ENCODE measurements at regions not wholly inside any gene's neighbourhood (a gene's known extent, or its start where the extent isn't known, plus 50 kb on each side); places are given as distances from the start of the nearest gene placed in this dataset.

DNA sequence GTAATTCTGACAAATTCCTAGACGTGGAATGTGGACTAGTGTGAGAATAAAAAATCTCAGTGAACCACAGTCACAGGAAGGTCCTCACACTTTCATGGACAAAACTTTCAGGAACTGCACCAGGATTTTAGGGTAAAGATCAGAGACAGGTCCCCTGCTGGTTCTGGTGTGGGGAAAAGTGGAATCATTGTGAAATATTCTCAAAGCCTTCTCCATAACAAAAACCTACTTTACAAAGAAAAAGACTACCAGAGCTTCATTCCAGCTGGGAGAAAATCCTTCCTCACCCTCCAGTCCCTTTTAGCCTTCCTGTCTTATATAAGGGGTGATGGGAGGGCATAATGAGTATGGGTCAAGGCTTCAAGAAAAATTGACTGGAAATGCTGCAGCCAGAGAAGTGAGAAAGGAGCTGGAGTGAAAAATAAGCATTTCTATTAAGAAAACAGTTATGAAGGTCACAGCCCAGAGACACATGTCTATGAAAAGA is 325.8 kb downstream of the ARAP2 start:
- DNase-seq (ENCODE audit: low read depth) = no peak

DNA sequence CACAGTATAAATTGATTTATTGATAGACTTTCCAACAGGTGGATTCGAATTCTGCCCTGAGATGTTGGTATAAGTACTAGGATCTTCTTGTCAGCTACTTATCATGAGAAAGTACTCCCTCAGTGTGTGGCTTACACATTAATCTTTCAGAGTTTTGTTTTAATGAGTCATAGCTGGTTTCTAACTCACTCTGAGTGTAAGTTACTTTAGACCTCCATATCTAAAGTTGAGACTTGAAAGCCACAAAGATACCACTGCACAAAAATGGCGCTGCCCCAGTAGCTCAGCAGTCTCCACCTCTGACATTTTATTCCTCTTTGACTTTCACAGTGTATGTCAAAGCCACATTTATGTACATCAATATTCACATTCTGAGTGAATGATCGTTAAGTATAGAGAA is 318.5 kb downstream of the ARAP2 start:
- DNase-seq (ENCODE audit: low read depth) = no peak

DNA sequence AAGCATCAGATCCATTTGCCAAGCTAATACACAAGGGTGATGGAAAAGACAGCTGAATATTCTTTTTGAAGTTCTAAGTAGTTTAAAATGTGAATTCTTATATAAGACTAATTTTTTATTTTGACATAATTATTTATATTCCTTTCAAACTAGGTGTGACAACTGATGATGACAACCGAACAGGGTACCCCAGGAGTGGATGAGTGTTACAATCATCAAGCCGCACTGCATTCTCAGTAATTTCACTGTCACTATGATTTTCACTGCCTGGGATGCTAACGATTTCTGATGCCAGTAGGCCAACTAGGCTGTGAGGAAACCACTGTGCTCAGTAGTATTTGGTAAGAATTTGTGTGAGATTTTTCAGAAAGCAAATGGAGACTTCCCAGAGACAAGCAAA is 317.5 kb downstream of the ARAP2 start:
- no peak for DNase-seq (ENCODE audit: low read depth)

DNA sequence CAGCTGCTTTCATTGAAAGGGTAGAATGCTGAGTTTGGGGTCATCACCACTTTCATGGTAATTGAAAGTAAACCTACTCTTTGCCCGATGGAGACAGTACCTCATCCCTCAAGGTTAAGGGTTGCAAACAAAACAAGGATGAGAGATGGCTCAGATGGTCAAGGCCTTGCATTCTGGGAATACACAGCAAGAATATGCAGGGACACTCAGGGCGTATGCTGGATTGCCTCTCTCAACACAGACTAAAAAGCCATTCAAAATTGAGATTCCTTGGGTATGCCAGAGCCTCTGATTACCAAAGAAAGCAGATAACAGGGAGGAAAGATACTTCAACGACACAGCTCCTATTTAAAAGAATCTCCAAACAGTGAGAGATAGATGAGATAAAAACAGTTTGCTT is 310.4 kb downstream of the ARAP2 start:
- no peak for DNase-seq (ENCODE audit: low read depth)

DNA sequence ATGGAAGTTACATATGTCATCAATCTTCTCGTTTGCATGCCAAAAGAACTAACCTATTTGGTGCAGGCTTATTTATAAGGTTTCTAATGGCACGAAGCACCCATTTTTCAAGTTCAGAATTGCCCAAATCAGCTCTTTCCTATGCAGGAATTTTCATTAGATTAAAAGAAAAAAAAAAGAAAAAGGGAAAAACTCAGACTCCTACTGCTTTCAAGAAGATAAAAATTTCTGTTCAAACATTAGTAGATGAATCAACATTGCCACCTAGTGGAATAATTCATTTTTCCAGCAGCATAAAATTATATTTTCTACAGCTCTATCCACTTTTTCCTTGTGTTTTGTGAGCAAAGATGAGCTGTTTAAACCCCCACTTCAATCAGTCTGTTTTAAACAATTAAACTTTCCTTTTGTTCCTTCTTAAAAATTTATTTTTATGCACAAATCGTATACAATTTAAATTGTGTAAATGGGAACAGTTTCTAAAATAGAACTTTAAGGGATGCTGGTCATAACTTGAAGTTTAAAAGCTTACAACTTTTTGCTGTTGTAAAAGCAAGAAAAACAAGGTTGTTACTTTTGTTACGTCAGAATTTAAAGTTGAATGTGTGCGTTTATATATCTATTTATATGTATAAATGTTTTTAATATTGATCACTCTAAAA is 309.9 kb downstream of the ARAP2 start:
- DNase-seq (ENCODE audit: low read depth) = peak; percentile 3

DNA sequence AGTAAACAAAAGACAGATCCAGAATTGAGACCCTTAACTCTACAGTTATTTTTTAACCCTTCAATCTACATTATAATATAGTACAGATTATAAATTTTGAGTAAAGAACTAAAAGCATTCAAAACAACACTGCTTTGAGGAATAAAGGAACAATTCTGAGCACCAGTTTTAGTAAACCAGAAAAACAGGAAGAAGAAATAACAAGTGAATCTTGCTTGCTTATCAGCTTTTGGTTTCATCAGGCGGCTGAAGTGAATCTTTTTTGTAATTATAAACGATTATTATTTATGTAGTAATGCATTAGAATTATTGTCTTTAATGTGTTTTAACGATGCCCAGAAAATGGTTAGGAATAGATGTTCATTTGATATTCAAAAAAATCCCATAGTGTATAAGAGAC is 305.4 kb downstream of the ARAP2 start:
- DNase-seq (ENCODE audit: low read depth) = no peak

DNA sequence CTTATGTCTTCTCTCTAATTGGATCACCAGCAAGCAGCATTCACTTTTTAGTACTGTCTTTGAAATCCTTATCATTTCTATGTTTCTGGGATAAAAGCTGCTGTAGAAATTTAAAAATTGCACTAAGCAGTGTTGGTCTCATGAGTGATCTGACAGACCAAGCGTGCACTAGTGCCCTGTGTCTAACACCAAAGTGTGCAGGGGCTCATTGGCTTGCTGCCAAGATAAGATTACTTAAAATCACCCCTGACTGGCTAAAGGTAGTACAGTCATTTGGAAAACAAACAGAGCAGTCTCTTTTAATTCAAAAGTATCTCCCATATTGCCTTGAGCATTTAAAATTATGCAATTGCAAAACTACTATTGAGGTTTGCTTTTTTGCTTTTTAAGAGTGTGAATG is 304.6 kb downstream of the ARAP2 start:
- no peak for DNase-seq (ENCODE audit: low read depth)

DNA sequence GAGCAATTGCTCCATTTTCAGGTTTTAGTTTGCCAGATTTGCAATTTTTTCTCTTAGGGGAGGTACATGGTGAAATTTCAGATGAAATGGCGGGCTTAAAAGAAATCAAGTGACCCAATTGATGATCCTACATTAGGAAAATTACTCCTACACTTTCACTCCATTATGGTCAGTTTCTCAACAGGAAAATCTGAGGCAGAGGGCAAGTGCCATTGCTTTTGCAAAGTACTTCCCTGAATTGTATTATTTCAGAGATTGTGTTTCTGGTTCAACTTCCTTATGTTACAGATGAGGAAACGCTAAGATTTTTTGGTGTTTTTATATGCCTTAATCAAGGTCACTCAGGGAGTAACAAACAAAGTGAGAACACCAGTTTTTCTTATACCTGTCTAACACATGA is 302.2 kb downstream of the ARAP2 start:
- DNase-seq (ENCODE audit: low read depth) = no peak

DNA sequence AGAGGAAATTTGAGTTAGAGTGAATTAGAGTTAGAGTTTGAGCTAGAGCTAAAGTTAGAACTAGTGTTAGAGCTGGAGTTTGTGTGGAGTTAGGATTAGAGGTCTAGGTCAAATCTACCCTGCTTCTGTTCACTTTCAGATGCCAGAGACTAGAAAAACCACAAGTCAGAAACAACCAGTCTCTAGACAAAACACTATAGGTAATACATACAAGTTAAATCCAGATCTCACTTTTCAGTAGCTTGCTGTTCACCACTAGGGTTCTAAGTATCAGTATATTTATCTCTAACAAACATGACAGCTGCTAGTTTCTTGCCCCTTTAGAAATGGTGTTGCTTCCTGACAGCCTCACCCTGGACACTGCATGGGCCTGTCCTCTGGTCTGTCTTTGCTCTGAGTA is 300.7 kb downstream of the ARAP2 start:
- no peak for DNase-seq (ENCODE audit: low read depth)

DNA sequence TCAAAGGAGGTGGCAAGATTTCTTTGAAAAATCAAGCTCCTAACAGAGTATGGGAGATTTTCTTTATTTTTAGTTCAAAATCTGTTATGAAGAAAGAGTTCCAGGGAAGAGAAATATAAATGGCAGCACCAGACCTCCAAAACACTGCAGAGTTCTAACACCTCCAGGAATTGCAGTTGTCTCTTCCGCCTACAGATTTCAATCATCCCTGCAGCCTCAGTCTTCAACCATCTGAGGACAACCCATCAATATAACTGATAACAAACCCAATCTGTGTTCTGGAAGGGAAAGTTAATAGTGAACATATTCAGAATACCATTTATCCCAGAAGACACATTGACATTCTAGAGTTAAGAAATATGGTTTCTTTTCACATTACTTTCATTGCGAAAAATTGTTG is 296.1 kb downstream of the ARAP2 start:
- no peak for DNase-seq (ENCODE audit: low read depth)

DNA sequence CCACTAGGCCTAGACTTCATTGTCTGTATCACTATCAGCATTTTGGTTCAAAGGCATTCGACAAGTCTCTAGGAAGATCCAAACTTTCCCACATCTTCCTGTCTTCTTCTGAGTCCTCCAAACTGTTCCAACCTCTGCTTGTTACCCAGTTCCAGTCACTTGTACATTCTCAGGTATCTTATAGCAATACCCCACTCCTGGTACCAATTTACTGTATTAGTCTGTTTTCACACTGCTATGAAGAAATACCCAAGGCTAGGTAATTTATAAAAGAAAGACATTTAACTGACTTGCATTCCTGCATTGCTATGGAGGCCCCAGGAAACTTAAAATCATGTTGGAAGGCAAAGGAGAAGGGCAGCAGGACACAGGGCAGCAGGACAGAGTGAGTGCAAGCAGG is 293.9 kb downstream of the ARAP2 start:
- DNase-seq (ENCODE audit: low read depth) = no peak

DNA sequence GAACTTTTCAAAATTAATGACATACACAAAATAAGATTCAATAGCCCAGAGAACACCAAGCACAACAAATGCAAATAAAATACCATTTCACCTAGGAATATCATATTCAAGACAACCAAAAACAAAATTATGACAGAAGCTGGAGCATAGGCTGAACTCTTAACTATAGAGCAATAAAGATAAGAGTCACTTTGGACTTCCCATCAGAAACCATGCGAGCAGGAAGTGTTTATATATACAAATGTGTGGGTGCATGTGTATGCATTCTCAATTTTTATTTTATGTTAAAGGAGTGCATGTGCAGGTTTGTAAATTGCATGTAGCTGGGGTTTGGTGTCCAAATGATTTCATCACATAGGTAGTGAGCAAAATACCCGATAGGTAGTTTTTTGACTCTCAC is 291.6 kb downstream of the ARAP2 start:
- no peak for DNase-seq (ENCODE audit: low read depth)

DNA sequence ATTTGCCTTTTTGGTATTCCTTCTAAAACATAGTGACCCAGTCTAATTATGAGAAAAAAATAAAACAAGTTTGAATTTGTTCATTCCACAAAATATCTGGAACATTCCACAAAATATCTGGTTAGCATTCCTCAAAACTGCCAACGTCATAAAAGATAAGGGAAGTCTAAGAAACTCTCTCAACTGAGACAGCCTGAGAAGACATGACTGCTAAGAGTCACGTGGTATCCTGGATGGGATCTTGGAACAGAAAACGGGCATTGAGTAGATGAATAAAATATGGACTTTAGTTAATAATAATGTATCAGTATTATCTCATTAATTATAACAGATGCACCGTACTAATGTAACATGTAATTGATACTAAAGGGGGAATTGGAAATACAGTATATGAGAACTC is 280.9 kb downstream of the ARAP2 start:
- no peak for DNase-seq (ENCODE audit: low read depth)

DNA sequence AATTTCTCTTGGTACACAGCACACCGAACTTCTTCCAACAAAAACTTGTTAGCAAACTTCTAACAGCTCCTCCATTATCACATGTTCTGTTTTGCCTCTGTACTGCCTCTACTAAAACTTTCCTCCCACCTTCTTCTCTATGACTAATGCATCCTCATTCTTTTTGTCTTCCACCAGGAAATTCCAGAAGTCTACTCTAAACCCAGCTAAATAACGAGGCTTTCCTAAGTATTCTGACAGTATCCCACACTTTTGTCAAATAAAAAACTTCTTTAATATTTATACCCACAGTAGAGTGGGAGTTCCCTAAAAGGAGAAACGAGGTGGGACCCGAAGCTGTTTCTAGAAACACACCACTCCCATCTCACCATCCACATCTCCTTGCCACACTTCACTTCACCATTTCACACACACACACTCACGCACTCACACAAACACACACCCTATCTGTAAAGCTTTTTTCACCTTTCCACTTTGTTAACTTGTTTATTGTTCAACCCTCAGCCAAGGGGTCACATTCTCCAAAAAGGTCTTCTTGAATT is 280.3 kb downstream of the ARAP2 start:
- DNase-seq (ENCODE audit: low read depth) = no peak

DNA sequence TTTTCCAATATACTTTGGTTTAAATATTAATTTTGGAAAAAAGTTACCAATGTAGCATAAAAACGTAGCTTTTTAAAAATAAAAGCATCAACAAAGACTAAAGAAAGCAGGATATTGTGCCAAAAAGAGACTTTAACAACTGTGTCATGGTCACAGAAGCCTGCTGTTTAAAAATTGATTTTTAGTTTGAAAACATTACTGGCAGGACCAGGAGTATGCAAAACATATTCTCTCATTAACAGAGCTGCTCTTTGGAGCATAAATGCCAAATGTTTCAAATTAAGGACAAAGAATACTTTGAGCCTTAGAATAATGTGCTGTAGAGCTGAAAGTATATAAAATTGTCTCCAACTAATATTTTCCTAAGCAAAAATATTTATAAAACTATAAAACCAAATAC is 279.0 kb downstream of the ARAP2 start:
- DNase-seq (ENCODE audit: low read depth) = no peak

DNA sequence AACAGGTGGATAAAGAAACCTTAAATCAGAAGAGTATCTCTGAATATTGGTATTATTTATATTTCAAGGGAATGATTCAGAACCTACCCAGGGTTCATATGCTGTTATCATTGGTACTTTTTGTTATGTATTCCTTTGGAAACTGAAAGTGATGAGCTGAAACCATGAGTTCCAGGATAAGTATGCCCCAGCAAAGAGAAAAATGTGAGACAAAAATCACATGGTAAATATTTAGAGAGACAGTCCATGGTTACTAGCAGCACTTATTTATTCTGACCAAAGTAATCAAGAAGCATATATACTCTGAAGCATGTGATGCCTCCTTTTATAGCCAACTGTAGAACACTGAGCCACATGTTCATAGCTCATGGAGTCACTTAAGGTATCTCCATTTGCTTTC is 277.7 kb downstream of the ARAP2 start:
- DNase-seq (ENCODE audit: low read depth) = no peak

DNA sequence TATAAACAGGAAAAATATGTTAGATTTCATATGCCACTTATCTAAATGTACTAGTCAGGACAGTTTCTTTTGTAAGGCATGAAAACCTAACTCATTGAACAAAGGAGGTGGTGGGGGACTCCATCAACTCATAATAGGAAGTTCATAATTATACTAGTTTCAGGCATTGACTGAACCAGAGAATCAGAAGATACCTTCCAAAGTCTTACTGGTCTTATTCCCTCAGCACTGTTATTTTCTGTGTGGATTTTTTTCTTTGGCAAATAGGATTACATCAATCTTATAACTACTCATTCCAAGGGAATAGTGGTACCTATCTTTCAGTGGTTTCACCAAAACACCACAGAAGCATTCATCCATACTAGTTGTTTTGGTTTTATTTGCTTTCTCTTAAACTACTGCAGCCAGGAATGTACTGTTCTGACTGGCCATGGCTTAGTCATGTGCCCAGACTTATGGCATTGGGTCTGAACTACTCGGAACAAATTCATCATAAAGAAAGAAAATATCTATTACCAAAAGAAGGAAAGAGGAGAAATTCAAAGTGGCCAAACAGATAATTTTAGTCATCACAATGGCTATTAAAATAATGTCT is 273.9 kb downstream of the ARAP2 start:
- no peak for DNase-seq (ENCODE audit: low read depth)

DNA sequence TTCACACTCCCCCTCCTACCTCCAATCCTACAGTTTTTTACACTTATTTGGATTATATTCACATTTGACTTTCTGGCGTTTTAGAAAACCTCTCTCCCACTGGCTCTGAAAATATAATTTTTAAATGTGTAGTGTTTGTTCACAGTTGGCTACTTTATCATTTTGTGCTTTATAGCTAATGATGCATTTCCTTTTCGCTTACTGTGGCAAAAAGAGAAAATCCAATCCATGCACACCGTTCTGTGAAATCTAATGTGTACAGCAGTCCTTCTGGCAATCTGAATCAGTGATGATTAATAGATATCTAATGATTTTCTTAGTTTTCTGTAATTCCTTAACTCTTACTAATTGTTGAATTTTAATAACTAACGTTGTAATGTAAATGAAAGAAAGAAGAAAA is 271.5 kb downstream of the ARAP2 start:
- no peak for DNase-seq (ENCODE audit: low read depth)

DNA sequence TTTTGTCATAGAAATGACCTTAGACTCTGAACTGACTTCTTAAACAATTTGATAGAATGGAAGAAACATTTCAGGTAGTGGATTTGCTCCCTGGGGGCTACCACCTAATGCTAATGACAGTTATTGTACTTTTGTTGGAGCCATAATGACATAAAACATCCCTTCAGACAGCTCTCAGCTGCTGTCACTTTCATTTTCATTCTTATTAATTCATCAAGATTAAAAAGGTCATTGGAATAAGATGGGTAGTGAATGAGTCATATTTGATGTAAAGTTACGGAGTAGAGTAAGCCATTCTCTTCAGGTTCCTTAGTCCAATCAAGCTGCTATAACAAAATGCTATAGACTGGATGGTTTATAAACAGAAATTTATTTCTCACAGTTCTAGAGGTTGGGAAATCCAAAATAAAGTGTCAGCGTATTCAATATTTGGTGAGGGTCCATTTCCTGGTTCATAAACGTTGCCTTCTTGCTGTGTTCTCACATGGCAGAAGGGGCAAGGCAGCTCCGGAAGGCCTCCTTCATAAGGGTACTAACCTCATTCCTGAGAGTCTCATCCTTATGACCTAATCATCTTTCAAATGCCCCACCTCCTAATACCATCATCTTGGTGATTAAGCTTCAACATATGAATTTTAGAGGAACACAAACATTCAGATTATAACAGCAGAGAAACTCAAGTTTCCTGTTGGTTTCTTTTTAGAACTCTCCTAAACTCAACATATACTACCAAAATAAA is 268.5 kb downstream of the ARAP2 start:
- DNase-seq (ENCODE audit: low read depth) = no peak

DNA sequence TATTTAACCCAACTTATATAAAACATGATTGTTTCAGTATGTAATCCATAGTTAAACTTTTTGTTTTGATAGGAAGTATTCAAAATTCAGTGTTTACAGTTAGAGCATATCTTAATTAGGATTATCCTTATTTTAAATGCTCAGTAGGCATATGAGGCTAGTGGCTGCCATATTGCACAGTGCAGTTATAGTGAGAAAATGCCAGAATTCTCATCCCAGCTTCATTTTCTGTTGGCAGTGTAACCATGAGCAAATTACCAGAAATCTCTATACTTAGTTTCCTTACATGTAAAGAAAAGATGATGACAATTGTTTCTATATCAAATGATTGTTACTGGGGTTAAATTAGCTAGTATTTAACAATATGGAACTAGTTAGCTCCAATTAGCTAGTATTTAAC is 265.8 kb downstream of the ARAP2 start:
- DNase-seq (ENCODE audit: low read depth) = no peak

DNA sequence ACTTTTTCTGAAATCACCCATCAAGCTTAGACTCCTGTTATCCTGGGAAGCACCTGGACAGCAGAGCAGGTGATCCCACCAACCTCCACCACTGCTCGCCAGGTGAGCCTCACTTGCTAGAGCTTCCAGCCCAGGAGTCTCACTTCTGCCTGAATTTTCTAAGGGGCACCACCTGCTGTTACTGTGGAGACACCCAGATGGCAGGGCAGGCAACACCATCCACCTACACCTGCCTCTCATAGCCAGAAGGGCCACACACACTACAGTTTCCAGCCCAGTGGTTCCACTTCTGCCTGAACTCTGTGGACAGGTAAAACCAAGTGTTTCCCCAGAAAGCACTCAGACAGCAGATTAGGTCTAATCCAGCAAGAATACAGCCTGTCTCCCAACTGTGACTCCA is 262.0 kb downstream of the ARAP2 start:
- no peak for DNase-seq (ENCODE audit: low read depth)

DNA sequence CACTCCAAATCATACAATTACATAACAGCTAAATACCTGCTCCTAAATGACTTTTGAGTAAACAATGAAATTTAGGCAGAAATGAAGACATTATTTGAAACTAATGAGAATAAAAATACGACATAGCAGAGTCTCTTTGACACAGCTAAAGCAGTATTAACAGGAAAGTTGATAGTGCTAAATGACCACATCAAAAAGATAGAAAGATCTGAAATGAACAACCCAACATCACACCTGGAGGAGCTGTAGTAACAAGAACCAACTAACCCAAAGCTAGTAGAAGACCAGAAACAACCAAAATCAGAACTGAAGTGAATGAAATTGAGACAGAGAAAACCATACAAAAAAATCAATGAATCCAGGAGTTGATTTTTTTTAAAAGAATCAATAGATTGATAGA is 257.8 kb downstream of the ARAP2 start:
- DNase-seq (ENCODE audit: low read depth) = no peak

DNA sequence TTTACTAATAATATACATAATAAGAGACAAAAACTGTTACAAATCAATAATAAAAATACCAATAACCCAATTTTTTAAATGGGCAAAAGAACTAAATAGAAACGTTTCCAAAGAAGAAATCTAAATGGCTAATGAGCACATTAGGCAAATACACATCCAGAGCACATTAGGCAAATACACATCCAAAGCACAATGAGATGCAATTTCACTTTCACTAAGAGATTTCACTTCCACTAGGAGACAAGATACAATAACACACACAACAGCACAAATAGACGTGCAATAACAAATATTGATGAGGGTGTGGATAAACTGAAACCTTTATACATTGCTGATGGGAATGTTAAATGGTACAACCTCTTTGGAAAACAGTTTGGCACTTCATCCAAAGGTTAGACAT is 250.7 kb downstream of the ARAP2 start:
- DNase-seq (ENCODE audit: low read depth) = no peak

Data from LHCN-M2 (cell line).